ENCODE measurements at regions not wholly inside any gene's neighbourhood (a gene's known extent, or its start where the extent isn't known, plus 50 kb on each side); places are given as distances from the start of the nearest gene placed in this dataset.

DNA sequence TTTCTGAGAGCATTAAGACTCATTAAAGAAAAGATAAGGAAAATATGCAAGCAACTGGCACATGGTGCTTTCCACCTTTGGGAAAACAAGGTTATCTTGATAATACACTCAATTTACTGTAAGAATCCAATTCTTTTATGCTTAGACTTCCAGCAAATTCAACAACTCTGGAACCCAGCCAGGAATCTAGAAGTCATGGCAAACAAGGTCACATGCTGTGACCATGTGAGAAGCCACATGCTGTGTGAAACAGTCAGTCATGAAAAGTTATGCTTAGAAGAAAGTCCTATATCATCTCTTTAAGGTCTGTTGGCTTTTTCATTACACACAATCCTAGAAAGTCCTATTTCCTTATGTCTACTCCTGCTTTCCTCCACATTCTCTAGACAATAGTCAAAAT, 581.8 kb upstream of the C9orf72 start:
- DNase-seq (ENCODE audit: low spot score in 2 of 2) = no peak

DNA sequence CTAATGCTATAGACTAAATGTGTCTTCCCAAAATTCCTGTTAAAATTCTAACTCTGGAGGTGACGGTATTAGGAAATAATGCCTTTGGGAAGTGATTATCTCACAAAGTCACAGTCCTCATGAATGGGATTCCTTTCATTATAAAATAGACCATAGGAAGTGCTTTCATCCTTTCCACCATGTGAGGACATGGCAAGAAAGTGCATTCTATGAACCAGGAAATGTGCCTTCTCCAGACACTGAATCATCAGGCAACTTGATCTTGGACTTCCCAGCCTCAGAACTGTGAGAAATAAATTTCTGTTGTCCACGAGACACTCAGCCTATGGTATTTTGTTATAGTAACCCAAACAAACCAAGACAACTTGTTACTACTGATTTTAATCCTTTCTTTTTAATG, 582.4 kb upstream of the C9orf72 start:
- FAIRE-seq (no peak), DNase-seq (ENCODE audit: low spot score in 2 of 2) (no peak)

More for the DNA sequence above, 581.8 kb upstream of the C9orf72 start:
- no peak for FAIRE-seq

- DNase-seq (ENCODE audit: low spot score in 2 of 2) (no peak), FAIRE-seq (no peak)
Measured at GRCh38 chr9:28158451-28158850, 585.2 kb upstream of the C9orf72 start.

DNA sequence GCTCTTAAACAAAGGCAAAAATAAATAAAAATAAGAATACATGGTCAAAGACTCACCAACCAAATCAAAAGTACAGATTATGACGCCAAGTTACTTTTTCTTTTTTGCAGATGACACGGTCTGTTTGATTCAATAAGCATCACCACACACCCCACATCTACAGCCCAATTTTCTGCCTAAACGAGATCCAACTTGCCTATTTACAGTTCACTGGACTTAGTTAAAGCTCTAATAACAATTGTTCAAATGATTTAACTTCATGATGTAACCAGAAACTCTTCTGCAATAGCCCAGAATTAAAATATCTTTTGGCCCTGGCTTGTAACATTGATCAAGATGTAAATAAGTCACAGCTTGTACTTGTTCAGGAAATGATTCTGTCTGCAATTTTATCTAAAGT, 590.3 kb upstream of the C9orf72 start:
- FAIRE-seq = no peak

DNA sequence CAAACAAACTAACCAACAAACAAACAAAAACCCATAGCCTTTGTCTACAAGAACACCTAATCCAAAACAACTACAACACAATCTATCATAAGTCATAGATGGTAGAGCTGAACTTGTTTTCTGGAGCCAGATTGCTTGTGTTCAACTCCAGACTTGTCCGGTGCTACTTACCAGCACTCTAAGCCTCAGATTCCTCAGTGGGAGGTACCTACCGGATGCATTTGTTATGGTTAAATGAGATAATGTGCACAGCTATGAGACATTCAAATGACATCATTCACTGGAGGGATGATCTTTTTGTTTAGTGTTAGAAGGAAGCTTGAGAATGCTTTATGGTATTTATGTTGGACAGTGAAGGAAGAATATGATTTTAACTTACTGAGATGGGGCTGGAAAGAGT, 592.9 kb upstream of the C9orf72 start:
- FAIRE-seq (no peak), DNase-seq (ENCODE audit: low spot score in 2 of 2) (no peak)

More for the DNA sequence above, 590.3 kb upstream of the C9orf72 start:
- DNase-seq (ENCODE audit: low spot score in 2 of 2) = no peak

GRCh38 chr9:28177142-28177541, 603.9 kb upstream of the C9orf72 start:
- no peak for DNase-seq (ENCODE audit: low spot score in 2 of 2)

DNA sequence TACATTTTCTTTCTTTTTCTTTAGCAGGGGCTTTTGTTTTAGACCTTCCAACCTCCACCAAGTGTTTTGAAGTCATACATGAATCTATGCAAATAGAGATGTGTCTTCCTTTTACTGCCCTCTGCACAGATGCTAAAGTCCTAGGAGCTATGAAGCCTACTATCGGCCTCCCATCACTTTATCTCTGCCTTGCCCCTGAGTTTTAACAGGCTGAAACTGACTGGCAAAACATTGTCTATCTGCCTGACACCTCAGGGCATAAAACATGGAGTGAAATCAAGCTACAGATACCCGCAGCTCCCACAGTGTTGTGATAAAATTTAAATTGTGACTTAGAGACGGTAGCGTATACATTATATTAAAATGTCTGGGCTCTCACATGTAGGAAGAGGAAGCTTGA, 604.6 kb upstream of the C9orf72 start:
- DNase-seq (ENCODE audit: low spot score in 2 of 2) (no peak), FAIRE-seq (no peak)

More at GRCh38 chr9:28177142-28177541, 603.9 kb upstream of the C9orf72 start:
- no peak for FAIRE-seq

GRCh38 chr9:28179893-28180292, 606.6 kb upstream of the C9orf72 start:
- FAIRE-seq = no peak
- DNase-seq (ENCODE audit: low spot score in 2 of 2) = no peak

GRCh38 chr9:28190981-28191380, 617.7 kb upstream of the C9orf72 start:
- DNase-seq (ENCODE audit: low spot score in 2 of 2) (no peak), FAIRE-seq (no peak)

GRCh38 chr9:28197653-28198052, 624.4 kb upstream of the C9orf72 start:
- FAIRE-seq (no peak), DNase-seq (ENCODE audit: low spot score in 2 of 2) (no peak)

GRCh38 chr9:28203036-28203435, 629.8 kb upstream of the C9orf72 start:
- DNase-seq (ENCODE audit: low spot score in 2 of 2) (no peak), FAIRE-seq (no peak)

GRCh38 chr9:28206280-28206679, 633.0 kb upstream of the C9orf72 start:
- DNase-seq (ENCODE audit: low spot score in 2 of 2) (no peak), FAIRE-seq (no peak)

- FAIRE-seq (no peak), DNase-seq (ENCODE audit: low spot score in 2 of 2) (no peak)
Measured at GRCh38 chr9:28207657-28208056, 634.4 kb upstream of the C9orf72 start.

GRCh38 chr9:28209130-28209529, 635.8 kb upstream of the C9orf72 start:
- no peak for FAIRE-seq
- no peak for DNase-seq (ENCODE audit: low spot score in 2 of 2)

DNA sequence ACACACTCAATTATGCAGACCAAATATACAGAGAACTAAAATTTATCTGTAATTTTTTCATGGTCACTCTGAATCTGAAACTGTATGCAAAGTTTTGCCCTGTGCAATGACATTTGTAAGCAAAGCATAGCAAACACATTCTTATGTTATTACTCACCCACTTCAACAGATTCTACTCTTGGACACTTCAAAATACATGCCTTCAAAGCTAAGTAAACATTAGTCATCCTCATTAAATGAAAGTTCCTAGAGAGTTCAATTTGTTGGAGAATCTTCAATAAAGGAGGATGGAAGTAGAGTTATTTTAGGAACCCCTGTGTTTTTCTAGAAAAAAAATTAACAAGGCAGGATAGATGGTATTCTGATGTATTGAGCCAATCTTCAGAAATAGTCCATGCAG, 639.7 kb upstream of the C9orf72 start:
- FAIRE-seq (no peak), DNase-seq (ENCODE audit: low spot score in 2 of 2) (no peak)

- FAIRE-seq (no peak), DNase-seq (ENCODE audit: low spot score in 2 of 2) (no peak)
Measured at GRCh38 chr9:28215536-28216299, 642.4 kb upstream of the C9orf72 start.

GRCh38 chr9:28232686-28233085, 659.4 kb upstream of the C9orf72 start:
- FAIRE-seq = no peak

DNA sequence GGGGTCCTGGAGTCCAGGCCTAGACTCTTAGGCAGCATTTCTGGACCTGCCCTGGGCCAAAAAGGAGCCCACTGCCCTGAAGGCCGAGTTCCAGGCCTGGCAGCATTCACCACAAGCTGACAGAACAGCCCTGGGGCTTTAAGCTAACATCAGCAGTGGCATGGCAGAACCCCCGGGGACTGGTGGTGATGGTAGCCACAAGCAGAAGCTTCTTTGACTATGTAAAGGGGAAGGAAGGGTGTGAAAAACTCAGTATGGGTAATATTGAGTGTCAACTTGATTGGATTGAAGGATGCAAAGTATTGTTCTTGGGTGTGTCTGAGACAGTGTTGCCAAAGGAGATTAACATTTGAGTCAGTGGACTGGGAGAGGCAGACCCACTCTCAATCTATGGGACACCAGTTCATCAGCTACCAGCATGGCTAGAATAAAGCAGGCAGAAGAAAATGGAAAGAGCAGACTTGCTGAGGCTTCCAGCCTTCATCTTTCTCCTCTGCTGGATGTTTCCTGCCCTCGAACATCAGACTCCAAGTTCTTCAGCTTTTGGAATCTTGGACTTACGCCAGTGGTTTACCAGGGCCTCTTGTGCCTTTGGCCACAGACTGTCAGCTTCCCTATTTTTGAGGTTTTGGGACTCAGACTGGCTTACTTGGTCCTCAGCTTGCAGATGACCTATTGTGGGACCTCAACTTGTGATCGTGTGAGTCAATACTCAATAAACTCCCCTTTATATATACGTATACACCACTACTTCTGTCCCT, 661.0 kb upstream of the C9orf72 start:
- FAIRE-seq (no peak), DNase-seq (ENCODE audit: low spot score in 2 of 2) (no peak)

More at GRCh38 chr9:28232686-28233085, 659.4 kb upstream of the C9orf72 start:
- no peak for DNase-seq (ENCODE audit: low spot score in 2 of 2)

DNA sequence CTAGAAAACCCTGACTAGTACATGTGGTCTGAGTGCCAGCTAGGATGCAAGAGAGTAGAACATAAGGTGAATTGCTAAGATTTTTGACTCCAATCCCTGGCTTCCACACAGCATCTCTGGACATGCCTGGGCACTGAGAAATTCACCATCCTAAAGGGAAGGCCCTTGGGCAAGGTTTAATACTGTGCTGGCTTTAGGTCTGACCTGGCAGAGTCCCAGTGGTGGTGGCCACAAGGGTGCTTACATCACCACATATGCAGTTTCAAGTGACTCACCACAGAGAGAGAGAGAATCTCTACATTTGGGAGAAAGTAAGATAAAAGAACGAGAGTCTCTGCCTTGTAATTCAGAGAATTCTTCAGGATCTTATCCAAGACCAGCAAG, 661.6 kb upstream of the C9orf72 start:
- DNase-seq (ENCODE audit: low spot score in 2 of 2) (no peak), FAIRE-seq (no peak)

DNA sequence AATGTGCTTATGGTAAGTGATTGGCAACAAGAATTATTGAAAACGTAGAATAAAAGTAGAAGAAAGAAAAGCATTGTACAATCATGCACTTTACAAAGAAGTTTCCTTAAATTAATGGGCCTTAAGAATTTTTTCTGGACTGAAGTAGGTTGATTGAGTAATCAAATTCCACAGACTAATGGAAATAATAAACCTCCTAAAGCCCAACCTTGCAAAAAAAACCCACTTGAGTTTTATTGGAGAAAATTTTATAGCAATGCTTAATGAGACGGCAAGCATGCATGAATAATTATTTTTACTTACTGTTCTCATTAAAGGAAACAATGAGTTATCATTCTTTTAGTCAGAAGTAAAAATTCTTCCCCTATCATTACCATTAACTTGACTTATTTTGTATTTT, 676.1 kb upstream of the C9orf72 start:
- no peak for FAIRE-seq

GRCh38 chr9:28255174-28255573, 681.9 kb upstream of the C9orf72 start:
- FAIRE-seq (no peak), DNase-seq (ENCODE audit: low spot score in 2 of 2) (no peak)

More for the DNA sequence above, 676.1 kb upstream of the C9orf72 start:
- no peak for DNase-seq (ENCODE audit: low spot score in 2 of 2)

- DNase-seq (ENCODE audit: low spot score in 2 of 2) = no peak
- no peak for FAIRE-seq
Measured at GRCh38 chr9:28260330-28260729, 687.0 kb upstream of the C9orf72 start.

Measured in frontal cortex (tissue), 3 donors.